ENCODE measurements at regions not wholly inside any gene's neighbourhood (a gene's known extent, or its start where the extent isn't known, plus 50 kb on each side); places are given as distances from the start of the nearest gene placed in this dataset.

- TF ChIP-seq CTCF (IDR thresholded peaks at IDR 0.05) (no peak), POLR2A (IDR thresholded peaks at IDR 0.05) (no peak)
Measured at GRCh38 chr11:15859411-15859810, 496.9 kb downstream of the SOX6 start.

Measured in right lobe of liver (tissue), 4 donors.